SK-N-SH (cell line): ENCODE measurements at regions not wholly inside any gene's neighbourhood (a gene's known extent, or its start where the extent isn't known, plus 50 kb on each side); places are given as distances from the start of the nearest gene placed in this dataset.

ENCODE experiments used
- CTCF ChIA-PET: fragments of 300-600, 350-600 bp; formaldehyde crosslinking; extraction: SDS; loops from one replicate; lab custom pipeline; 2021; lab: Yijun Ruan, JAX
- POLR2A ChIA-PET: fragments of 350-600 bp; sonication (Branson Sonifier 250); formaldehyde crosslinking; extraction: SDS; loops from one replicate; lab custom pipeline; 2020; ENCODE audit warnings: antibody characterized with exemption, inconsistent platforms; lab: Yijun Ruan, JAX
- DNase-seq: peaks from one replicate; pipeline ENCODE4 v3.0.0; 2012
- H2AFZ ChIP-seq: fragments of 200-600 bp; sonication (generic); 2 replicates; pipeline ENCODE4 v1.8.1; 2016; ENCODE audit warnings: antibody characterized with exemption, mild to moderate bottlenecking, low read depth
- H3F3A ChIP-seq: fragments of 200-600 bp; sonication (generic); replicated peaks from 2 replicates; pipeline ENCODE3; 2016; ENCODE audit warnings: antibody characterized with exemption, mild to moderate bottlenecking; ENCODE audit not compliant: insufficient read depth
- H3K27ac ChIP-seq, 2 experiments: fragments of 200-500 bp in 1 of 2; fragments of 200-600 bp in 1 of 2; sonication (Bioruptor generic) in 1 of 2; sonication (generic), shearing (Covaris generic) in 1 of 2; 2 replicates each; pipeline versions ENCODE4 v1.5.1 to v1.6.1; 2014 to 2016; ENCODE audit warnings: low read depth in 2 of 2, inconsistent platforms in 1 of 2, low read length in 1 of 2, mild to moderate bottlenecking in 1 of 2, mixed read lengths in 1 of 2
- H3K27me3 ChIP-seq: fragments of 200-600 bp; sonication (generic), shearing (Covaris generic); 2 replicates; pipeline ENCODE4 v1.6.1; 2016; ENCODE audit warnings: mixed run types; ENCODE audit not compliant: insufficient read depth
- H3K36me3 ChIP-seq, 2 experiments: fragments of 200-500 bp in 1 of 2; fragments of 200-600 bp in 1 of 2; sonication (Bioruptor generic) in 1 of 2; sonication (generic) in 1 of 2; replicated peaks in 1 of 2; 2 replicates each; pipeline versions ENCODE3 to v1.5.1; 2014 to 2016; ENCODE audit warnings: low read length in 1 of 2, mild to moderate bottlenecking in 1 of 2; ENCODE audit not compliant: insufficient read depth in 2 of 2, control insufficient read depth in 1 of 2
- H3K4me1 ChIP-seq, 2 experiments: fragments of 200-500 bp in 1 of 2; fragments of 200-600 bp in 1 of 2; sonication (Bioruptor generic) in 1 of 2; sonication (generic), shearing (Covaris generic) in 1 of 2; 2 replicates each; pipeline versions ENCODE4 v1.5.1 to v1.6.1; 2014 to 2016; ENCODE audit warnings: low read depth in 1 of 2, low read length in 1 of 2, mixed run types in 1 of 2; ENCODE audit not compliant: insufficient read depth in 2 of 2, control insufficient read depth in 1 of 2
- H3K4me2 ChIP-seq: fragments of 200-600 bp; sonication (generic), shearing (Covaris generic); 2 replicates; pipeline ENCODE4 v1.6.1; 2017; ENCODE audit warnings: mixed run types
- H3K4me3 ChIP-seq, 2 experiments: fragments of 200-500 bp in 1 of 2; fragments of 200-600 bp in 1 of 2; sonication (Bioruptor generic) in 1 of 2; sonication (generic), shearing (Covaris generic) in 1 of 2; 2 replicates each; pipeline versions ENCODE4 v1.5.1 to v1.8.1; 2014 to 2016; ENCODE audit warnings: low read depth in 2 of 2, inconsistent platforms in 1 of 2, low read length in 1 of 2, mild to moderate bottlenecking in 1 of 2, mixed read lengths in 1 of 2, moderate library complexity in 1 of 2
- H3K79me2 ChIP-seq: fragments of 200-600 bp; sonication (generic); 2 replicates; pipeline ENCODE4 v1.8.1; 2017; ENCODE audit warnings: mild to moderate bottlenecking; ENCODE audit not compliant: insufficient read depth
- H3K9ac ChIP-seq: fragments of 200-600 bp; sonication (generic); 2 replicates; pipeline ENCODE4 v1.6.1; 2017; ENCODE audit warnings: mixed run types
- H3K9me2 ChIP-seq: fragments of 200-600 bp; sonication (generic); 2 replicates; pipeline ENCODE4 v1.6.1; 2017; ENCODE audit warnings: mixed run types
- H3K9me3 ChIP-seq: fragments of 200-600 bp; sonication (generic); 2 replicates; pipeline ENCODE4 v1.6.1; 2017; ENCODE audit warnings: mixed run types, mild to moderate bottlenecking, moderate library complexity
- H4K20me1 ChIP-seq: fragments of 200-600 bp; sonication (generic); 2 replicates; pipeline ENCODE4 v1.6.1; 2017; ENCODE audit warnings: mild to moderate bottlenecking, mixed run types; ENCODE audit not compliant: insufficient read depth
- CTCF ChIP-seq: fragments of 200-600 bp; sonication (generic); IDR thresholded peaks from 2 replicates; pipeline ENCODE4 v1.6.1; 2017; ENCODE audit warnings: antibody characterized with exemption, mild to moderate bottlenecking, moderate library complexity
- ELF1 ChIP-seq: IDR thresholded peaks from 2 replicates; pipeline ENCODE4 v1.4.0; 2012
- EP300 ChIP-seq, 2 experiments: IDR thresholded peaks; 2 replicates each; pipeline versions ENCODE4 v1.4.0 to v1.6.1; 2012; ENCODE audit warnings: borderline replicate concordance in 1 of 2, low read depth in 1 of 2, low read length in 1 of 2
- EZH2phosphoT487 ChIP-seq: fragments of 200-600 bp; sonication (generic); IDR thresholded peaks from 2 replicates; pipeline ENCODE4 v1.6.1; 2017; ENCODE audit warnings: low read depth, mixed run types, mild to moderate bottlenecking, antibody characterized with exemption, moderate library complexity, borderline replicate concordance
- FOSL2 ChIP-seq: IDR thresholded peaks from 2 replicates; pipeline ENCODE4 v1.4.0; 2012; ENCODE audit warnings: low read depth, mild to moderate bottlenecking, moderate library complexity, borderline replicate concordance
- GABPA ChIP-seq: IDR thresholded peaks from 2 replicates; pipeline ENCODE4 v1.4.0; 2012; ENCODE audit warnings: low read depth, mild to moderate bottlenecking
- GATA2 ChIP-seq: sonication (generic); formaldehyde crosslinking; IDR thresholded peaks from 2 replicates; pipeline ENCODE4 v1.5.0; 2020; ENCODE audit warnings: mild to moderate bottlenecking, missing genetic modification reagents
- NFIC ChIP-seq: IDR thresholded peaks from 2 replicates; pipeline ENCODE4 v1.4.0; 2012; ENCODE audit warnings: borderline replicate concordance
- POLR2AphosphoS5 ChIP-seq: IDR thresholded peaks from 2 replicates; pipeline ENCODE4 v1.6.1; 2012; ENCODE audit warnings: low read depth, low read length
- RAD21 ChIP-seq: IDR thresholded peaks from 2 replicates; pipeline ENCODE4 v1.6.1; 2012; ENCODE audit warnings: mild to moderate bottlenecking, low read length
- RCOR1 ChIP-seq: fragments of 150-350 bp; IDR thresholded peaks from 2 replicates; pipeline ENCODE4 v1.6.1; 2017; ENCODE audit warnings: antibody characterized with exemption, low read length
- REST ChIP-seq: IDR thresholded peaks from 2 replicates; pipeline ENCODE4 v1.6.1; 2012; ENCODE audit warnings: mild to moderate bottlenecking, low read depth, low read length, moderate library complexity
- RXRA ChIP-seq: IDR thresholded peaks from 2 replicates; pipeline ENCODE4 v1.4.0; 2012; ENCODE audit warnings: low read depth, mild to moderate bottlenecking, borderline replicate concordance
- SIN3A ChIP-seq: IDR thresholded peaks from 2 replicates; pipeline ENCODE4 v1.6.1; 2012; ENCODE audit warnings: low read depth, mild to moderate bottlenecking, low read length, moderate library complexity, borderline replicate concordance
- SMC3 ChIP-seq: IDR thresholded peaks from 2 replicates; pipeline ENCODE4 v1.6.1; 2012; ENCODE audit warnings: low read depth, low read length, improper control_type of control experiment
- WGBS: methylation state at CpG from one replicate; pipeline ENCODE4 v1.1.6; 2017; ENCODE audit warnings: low lambda C conversion rate; 5-methylcytosine and 5-hydroxymethylcytosine counted together
- TF ChIP-seq, protein P1 (sequence below): IDR thresholded peaks from 2 replicates; pipeline ENCODE4 v1.4.0; 2012; ENCODE audit warnings: low read depth
- TF ChIP-seq, protein P2 (sequence below): fragments of 150-350 bp; IDR thresholded peaks from 2 replicates; pipeline ENCODE4 v1.6.1; 2017; ENCODE audit warnings: antibody characterized with exemption, low read length, low read depth, borderline replicate concordance
- TF ChIP-seq, protein P3 (sequence below): fragments of 150-350 bp; IDR thresholded peaks from 2 replicates; pipeline ENCODE4 v1.6.1; 2016; ENCODE audit warnings: mild to moderate bottlenecking, low read depth, low read length

GRCh38 chr3:78112291-78113010 lies 1072.6 kb downstream of the ROBO2 start:
- no peak overlapping the region for H3K4me3 ChIP-seq
- H3K79me2 ChIP-seq: no peaks in the 10 kb centered on the region
- no peak for TF ChIP-seq RCOR1
- TF ChIP-seq POLR2AphosphoS5: no peak
- no peak for TF ChIP-seq CTCF
- TF ChIP-seq RXRA: no peak
- TF ChIP-seq GABPA: no peak
- TF ChIP-seq, protein P1, sequence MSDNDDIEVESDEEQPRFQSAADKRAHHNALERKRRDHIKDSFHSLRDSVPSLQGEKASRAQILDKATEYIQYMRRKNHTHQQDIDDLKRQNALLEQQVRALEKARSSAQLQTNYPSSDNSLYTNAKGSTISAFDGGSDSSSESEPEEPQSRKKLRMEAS: no peak
- TF ChIP-seq, protein P2, sequence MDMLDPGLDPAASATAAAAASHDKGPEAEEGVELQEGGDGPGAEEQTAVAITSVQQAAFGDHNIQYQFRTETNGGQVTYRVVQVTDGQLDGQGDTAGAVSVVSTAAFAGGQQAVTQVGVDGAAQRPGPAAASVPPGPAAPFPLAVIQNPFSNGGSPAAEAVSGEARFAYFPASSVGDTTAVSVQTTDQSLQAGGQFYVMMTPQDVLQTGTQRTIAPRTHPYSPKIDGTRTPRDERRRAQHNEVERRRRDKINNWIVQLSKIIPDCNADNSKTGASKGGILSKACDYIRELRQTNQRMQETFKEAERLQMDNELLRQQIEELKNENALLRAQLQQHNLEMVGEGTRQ: no peak
- no peak for TF ChIP-seq EP300 (IDR thresholded peaks at IDR 0.05; ENCODE audit: borderline replicate concordance in 1 of 2, low read depth in 1 of 2, low read length in 1 of 2)
- no peak for TF ChIP-seq FOSL2
- no peak for TF ChIP-seq RAD21
- TF ChIP-seq SMC3: no peak
- TF ChIP-seq ELF1: no peak
- TF ChIP-seq REST: no peak
- TF ChIP-seq EZH2phosphoT487: no peak
- TF ChIP-seq, protein P3, sequence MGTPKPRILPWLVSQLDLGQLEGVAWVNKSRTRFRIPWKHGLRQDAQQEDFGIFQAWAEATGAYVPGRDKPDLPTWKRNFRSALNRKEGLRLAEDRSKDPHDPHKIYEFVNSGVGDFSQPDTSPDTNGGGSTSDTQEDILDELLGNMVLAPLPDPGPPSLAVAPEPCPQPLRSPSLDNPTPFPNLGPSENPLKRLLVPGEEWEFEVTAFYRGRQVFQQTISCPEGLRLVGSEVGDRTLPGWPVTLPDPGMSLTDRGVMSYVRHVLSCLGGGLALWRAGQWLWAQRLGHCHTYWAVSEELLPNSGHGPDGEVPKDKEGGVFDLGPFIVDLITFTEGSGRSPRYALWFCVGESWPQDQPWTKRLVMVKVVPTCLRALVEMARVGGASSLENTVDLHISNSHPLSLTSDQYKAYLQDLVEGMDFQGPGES: no peak
- no peak for TF ChIP-seq GATA2 (CRISPR knock-in tag)
- TF ChIP-seq NFIC: no peak
- TF ChIP-seq SIN3A: no peak
- no peak overlapping the region for H2AFZ ChIP-seq
- H3K4me1 ChIP-seq: no peaks in the 10 kb centered on the region; a peak in 1 of 4 replicates
- no peak for DNase-seq
- no peak overlapping the region for H3K9ac ChIP-seq
- H3K27ac ChIP-seq: no peak overlapping the region
- 56% methylated on average over 5 of the region's 5 CpGs for WGBS
- no peak overlapping the region for H3K4me2 ChIP-seq
- no peaks in the 10 kb centered on the region for H3F3A ChIP-seq
- H4K20me1 ChIP-seq: no peaks in the 10 kb centered on the region
- ChIA-PET CTCF (no interaction called here), POLR2A (no interaction called here)
- no peaks in the 10 kb centered on the region for H3K9me3 ChIP-seq
- H3K9me2 ChIP-seq: no peaks in the 10 kb centered on the region
- H3K36me3 ChIP-seq: no peaks in the 10 kb centered on the region
- no peaks in the 10 kb centered on the region for H3K27me3 ChIP-seq
